ENCODE measurements at regions not wholly inside any gene's neighbourhood (a gene's known extent, or its start where the extent isn't known, plus 50 kb on each side); places are given as distances from the start of the nearest gene placed in this dataset.

DNA sequence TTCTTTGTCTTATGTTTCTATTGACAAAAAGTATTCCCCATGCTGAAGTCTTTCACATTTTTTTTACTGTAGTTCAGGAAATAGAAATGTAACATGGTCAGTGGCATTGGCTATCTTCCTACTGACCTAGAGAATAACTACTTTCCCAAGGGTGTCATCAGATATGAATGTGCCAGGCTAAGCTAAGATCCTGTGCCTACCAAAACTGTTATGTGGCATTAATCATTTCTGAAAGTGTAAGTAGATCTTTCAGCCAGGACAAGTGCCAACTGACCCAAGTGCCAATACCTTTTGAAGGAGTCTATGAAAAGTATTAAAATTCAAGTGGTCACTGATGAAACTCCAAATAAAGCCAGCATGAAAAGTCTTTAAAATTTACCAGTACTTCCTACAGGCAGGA lies 165.3 kb downstream of the TNFSF18 start:
- Histone ChIP-seq H2AFZ (replicated peaks) (no peak overlapping the region), H3K4me2 (no peak overlapping the region), H3K79me2 (ENCODE audit: low read depth) (no peaks in the 10 kb centered on the region), H3K4me1 (peaks cover 20% of the 10 kb centered on the region), H3K36me3 (no peaks in the 10 kb centered on the region), H4K20me1 (ENCODE audit: low read depth) (no peaks in the 10 kb centered on the region), H3K27ac (no peak overlapping the region), H3K4me3 (no peak overlapping the region), H3F3A (ENCODE audit: low read depth) (no peaks in the 10 kb centered on the region), H3K9ac (no peak overlapping the region), H3K9me3 (ENCODE audit: low read depth) (no peaks in the 10 kb centered on the region), H3K27me3 (no peaks in the 10 kb centered on the region)
- Mint-ChIP-seq H3K9me3 (no peaks in the 10 kb centered on the region), H3K4me3 (no peak overlapping the region), H3K27me3 (ENCODE audit: insufficient read depth, low read depth) (peaks cover 3% of the 10 kb centered on the region), H3K4me1 (no peaks in the 10 kb centered on the region), H3K36me3 (no peaks in the 10 kb centered on the region), H3K27ac (no peak overlapping the region)
- no peak for DNase-seq (ENCODE audit: low spot score)
- TF ChIP-seq, protein P1, sequence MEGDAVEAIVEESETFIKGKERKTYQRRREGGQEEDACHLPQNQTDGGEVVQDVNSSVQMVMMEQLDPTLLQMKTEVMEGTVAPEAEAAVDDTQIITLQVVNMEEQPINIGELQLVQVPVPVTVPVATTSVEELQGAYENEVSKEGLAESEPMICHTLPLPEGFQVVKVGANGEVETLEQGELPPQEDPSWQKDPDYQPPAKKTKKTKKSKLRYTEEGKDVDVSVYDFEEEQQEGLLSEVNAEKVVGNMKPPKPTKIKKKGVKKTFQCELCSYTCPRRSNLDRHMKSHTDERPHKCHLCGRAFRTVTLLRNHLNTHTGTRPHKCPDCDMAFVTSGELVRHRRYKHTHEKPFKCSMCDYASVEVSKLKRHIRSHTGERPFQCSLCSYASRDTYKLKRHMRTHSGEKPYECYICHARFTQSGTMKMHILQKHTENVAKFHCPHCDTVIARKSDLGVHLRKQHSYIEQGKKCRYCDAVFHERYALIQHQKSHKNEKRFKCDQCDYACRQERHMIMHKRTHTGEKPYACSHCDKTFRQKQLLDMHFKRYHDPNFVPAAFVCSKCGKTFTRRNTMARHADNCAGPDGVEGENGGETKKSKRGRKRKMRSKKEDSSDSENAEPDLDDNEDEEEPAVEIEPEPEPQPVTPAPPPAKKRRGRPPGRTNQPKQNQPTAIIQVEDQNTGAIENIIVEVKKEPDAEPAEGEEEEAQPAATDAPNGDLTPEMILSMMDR (IDR thresholded peaks at IDR 0.05) = no peak
- TF ChIP-seq EZH2phosphoT487 (IDR thresholded peaks at IDR 0.05) (no peak), EZH2 (IDR thresholded peaks at IDR 0.05) (no peak)

DNA sequence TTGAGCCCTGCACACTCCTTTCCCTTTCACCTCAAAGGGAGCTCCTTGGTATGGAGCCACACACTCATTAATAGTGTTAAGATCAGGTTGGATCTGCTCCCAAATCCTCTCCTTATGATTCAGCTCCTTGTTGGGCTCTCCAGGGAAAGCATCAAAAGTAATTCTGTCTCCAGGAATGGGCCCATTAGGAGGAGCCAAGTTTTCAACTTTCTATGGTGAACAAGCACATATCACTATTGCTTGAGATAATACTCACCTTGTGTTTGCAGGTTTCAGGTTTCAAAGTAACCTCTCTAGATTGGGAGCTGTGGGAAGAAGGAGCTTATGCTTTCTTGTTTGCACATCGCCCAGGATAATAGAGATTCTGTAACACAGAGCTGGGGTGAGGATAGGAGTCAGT lies 164.8 kb downstream of the TNFSF18 start:
- no peak overlapping the region for H2AFZ ChIP-seq (replicated peaks)
- H3K9me3 ChIP-seq (ENCODE audit: low read depth) = no peaks in the 10 kb centered on the region
- DNase-seq (ENCODE audit: low spot score) = no peak
- no peak overlapping the region for H3K9ac ChIP-seq
- H3K4me1 ChIP-seq = peaks cover 20% of the 10 kb centered on the region
- H3F3A ChIP-seq (ENCODE audit: low read depth) = no peaks in the 10 kb centered on the region
- no peaks in the 10 kb centered on the region for H3K27me3 ChIP-seq
- H4K20me1 ChIP-seq (ENCODE audit: low read depth) = no peaks in the 10 kb centered on the region
- H3K27me3 Mint-ChIP-seq (ENCODE audit: insufficient read depth, low read depth) = peaks cover 3% of the 10 kb centered on the region
- H3K4me1 Mint-ChIP-seq = no peaks in the 10 kb centered on the region
- no peaks in the 10 kb centered on the region for H3K9me3 Mint-ChIP-seq
- no peak overlapping the region for H3K4me2 ChIP-seq
- H3K27ac ChIP-seq = no peak overlapping the region
- no peaks in the 10 kb centered on the region for H3K36me3 ChIP-seq
- TF ChIP-seq EZH2 (IDR thresholded peaks at IDR 0.05) (no peak), EZH2phosphoT487 (IDR thresholded peaks at IDR 0.05) (no peak)
- TF ChIP-seq, protein P1 (IDR thresholded peaks at IDR 0.05) = no peak
- H3K36me3 Mint-ChIP-seq = no peaks in the 10 kb centered on the region
- H3K79me2 ChIP-seq (ENCODE audit: low read depth) = no peaks in the 10 kb centered on the region
- H3K27ac Mint-ChIP-seq = no peak overlapping the region
- H3K4me3 ChIP-seq = no peak overlapping the region
- H3K4me3 Mint-ChIP-seq = no peak overlapping the region

DNA sequence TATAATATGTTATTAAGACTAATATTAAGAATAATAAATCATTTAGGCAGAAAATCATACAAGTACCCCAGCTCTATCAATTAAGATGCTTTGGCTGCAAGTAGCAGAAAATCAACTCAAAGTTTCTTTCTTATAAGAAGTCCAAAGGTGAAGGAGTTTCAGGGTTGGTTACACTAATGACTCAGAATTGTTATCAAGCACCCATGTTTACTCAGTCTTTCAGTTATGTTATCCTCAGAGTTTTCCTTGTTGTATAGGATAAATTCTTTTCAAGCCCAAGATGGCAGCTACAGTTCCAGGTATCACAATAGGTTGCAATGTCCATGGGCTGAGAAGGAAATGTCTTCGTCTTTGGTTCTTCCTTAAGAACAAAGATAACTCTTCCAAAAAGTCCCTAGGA lies 163.6 kb downstream of the TNFSF18 start:
- no peak overlapping the region for H3K4me3 ChIP-seq
- no peak for DNase-seq (ENCODE audit: low spot score)
- no peaks in the 10 kb centered on the region for H3K4me1 Mint-ChIP-seq
- no peaks in the 10 kb centered on the region for H3K79me2 ChIP-seq (ENCODE audit: low read depth)
- no peak overlapping the region for H3K27ac Mint-ChIP-seq
- H3K27ac ChIP-seq = no peak overlapping the region
- H3K9me3 ChIP-seq (ENCODE audit: low read depth) = no peaks in the 10 kb centered on the region
- TF ChIP-seq EZH2 (IDR thresholded peaks at IDR 0.05) (no peak), EZH2phosphoT487 (IDR thresholded peaks at IDR 0.05) (no peak)
- TF ChIP-seq, protein P1 (IDR thresholded peaks at IDR 0.05) = no peak
- no peak overlapping the region for H3K4me2 ChIP-seq
- no peaks in the 10 kb centered on the region for H3K36me3 ChIP-seq
- H3K27me3 Mint-ChIP-seq (ENCODE audit: insufficient read depth, low read depth) = peaks cover 3% of the 10 kb centered on the region
- H3K27me3 ChIP-seq = no peaks in the 10 kb centered on the region
- H3F3A ChIP-seq (ENCODE audit: low read depth) = no peaks in the 10 kb centered on the region
- H3K9ac ChIP-seq = no peak overlapping the region
- H3K9me3 Mint-ChIP-seq = no peaks in the 10 kb centered on the region
- no peaks in the 10 kb centered on the region for H4K20me1 ChIP-seq (ENCODE audit: low read depth)
- no peaks in the 10 kb centered on the region for H3K36me3 Mint-ChIP-seq
- H3K4me3 Mint-ChIP-seq = no peak overlapping the region
- peaks cover 20% of the 10 kb centered on the region for H3K4me1 ChIP-seq
- H2AFZ ChIP-seq (replicated peaks) = no peak overlapping the region
